Spleen (tissue), 11 donors: ENCODE measurements at regions not wholly inside any gene's neighbourhood (a gene's known extent, or its start where the extent isn't known, plus 50 kb on each side); places are given as distances from the start of the nearest gene placed in this dataset.

Experiments used
- DNase-seq: peaks from one replicate; pipeline ENCODE4 v3.0.0-alpha.2; 2020
- H3K27ac ChIP-seq, 8 donors: fragments of 200-600 bp; sonication (generic) in 7 of 8; 1 replicate in 4 of 8; 2 replicates in 4 of 8; pipeline versions ENCODE4 v1.5.0 to v1.8.0; 2016 to 2021; ENCODE audit warnings: inconsistent platforms in 4 of 8, mild to moderate bottlenecking in 4 of 8, moderate library complexity in 1 of 8
- H3K27me3 ChIP-seq, 7 donors: fragments of 200-600 bp; sonication (generic) in 6 of 7; replicated peaks in 1 of 7; 1 replicate in 4 of 7; 2 replicates in 3 of 7; pipeline versions ENCODE4 v1.5.0 to v1.8.0; 2016 to 2021; ENCODE audit warnings: inconsistent platforms in 3 of 7, mild to moderate bottlenecking in 1 of 7
- H3K36me3 ChIP-seq, 6 donors: fragments of 200-600 bp; sonication (generic) in 5 of 6; 1 replicate in 4 of 6; 2 replicates in 2 of 6; pipeline versions ENCODE4 v1.5.0 to v1.8.0; 2016 to 2021; ENCODE audit warnings: inconsistent platforms in 2 of 6
- H3K4me1 ChIP-seq, 6 donors: fragments of 200-600 bp; sonication (generic) in 5 of 6; 1 replicate in 3 of 6; 2 replicates in 3 of 6; pipeline versions ENCODE4 v1.5.0 to v1.8.0; 2016 to 2021; ENCODE audit warnings: inconsistent platforms in 3 of 6
- H3K4me3 ChIP-seq, 8 donors: fragments of 200-600 bp; sonication (generic) in 7 of 8; 1 replicate in 4 of 8; 2 replicates in 4 of 8; pipeline versions ENCODE4 v1.5.0 to v1.8.0; 2016 to 2021; ENCODE audit warnings: inconsistent platforms in 4 of 8, mild to moderate bottlenecking in 4 of 8, moderate library complexity in 2 of 8
- H3K9me3 ChIP-seq, 8 donors: fragments of 200-600 bp; sonication (generic) in 7 of 8; 1 replicate in 4 of 8; 2 replicates in 4 of 8; pipeline versions ENCODE4 v1.5.0 to v1.8.0; 2016 to 2021; ENCODE audit warnings: inconsistent platforms in 4 of 8
- POLR2A ChIP-seq, 3 donors: fragments of 450-650 bp; IDR thresholded peaks; one replicate each; pipeline ENCODE4 v1.5.1; 2017; ENCODE audit warnings: antibody characterized with exemption in 3 of 3, mild to moderate bottlenecking in 1 of 3
- POLR2AphosphoS5 ChIP-seq, 3 donors: sonication (generic); formaldehyde crosslinking; IDR thresholded peaks; one replicate each; pipeline ENCODE4 v1.5.1; 2017; ENCODE audit warnings: antibody characterized with exemption in 3 of 3
- WGBS, 5 donors: extraction: QIAGEN DNeasy Blood & Tissue Kit in 3 of 5; methylation state at CpG; one replicate each; pipeline versions ENCODE4 v1.1.5 to v1.1.7; 2013 to 2018; 5-methylcytosine and 5-hydroxymethylcytosine counted together
- intact Hi-C: fragments of 100-400 bp; cut with DNase I; formaldehyde crosslinking; loops from one replicate; pipeline ENCODE4 v1.15.0; 2023; ENCODE audit warnings: low total_unique reads
- TF ChIP-seq, protein P1 (sequence below), 11 experiments: fragments of 200-600 bp in 7 of 11; fragments of 450-650 bp in 4 of 11; sonication (generic) in 4 of 11; IDR thresholded peaks in 8 of 11; conservative IDR thresholded peaks in 3 of 11; 1 replicate in 7 of 11; 2 replicates in 4 of 11; pipeline versions ENCODE4 v1.4.0 to v1.8.0; 2016 to 2021; ENCODE audit warnings: antibody characterized with exemption in 11 of 11, inconsistent platforms in 4 of 11, mild to moderate bottlenecking in 1 of 11
- donor health status: healthy with polysubstance abuse.
- donor health status: DM: no; HTN: no; CAD: no; lungs with moderate emphysema.
- donor health status: DM: no; HTN: no; CAD: no.
- donor health status: Bipolar disorder and iron deficiency.
- donor health status: healthy.
- donor health status: DM: no; HTN: no; CAD: no.
- donor health status: DM: yes; HTN: yes; CAD: no.

GRCh38 chr4:17134565-17134964 lies 236.1 kb upstream of the LDB2 start:
- no peak for TF ChIP-seq POLR2A (IDR thresholded peaks at IDR 0.05)
- TF ChIP-seq, protein P1, sequence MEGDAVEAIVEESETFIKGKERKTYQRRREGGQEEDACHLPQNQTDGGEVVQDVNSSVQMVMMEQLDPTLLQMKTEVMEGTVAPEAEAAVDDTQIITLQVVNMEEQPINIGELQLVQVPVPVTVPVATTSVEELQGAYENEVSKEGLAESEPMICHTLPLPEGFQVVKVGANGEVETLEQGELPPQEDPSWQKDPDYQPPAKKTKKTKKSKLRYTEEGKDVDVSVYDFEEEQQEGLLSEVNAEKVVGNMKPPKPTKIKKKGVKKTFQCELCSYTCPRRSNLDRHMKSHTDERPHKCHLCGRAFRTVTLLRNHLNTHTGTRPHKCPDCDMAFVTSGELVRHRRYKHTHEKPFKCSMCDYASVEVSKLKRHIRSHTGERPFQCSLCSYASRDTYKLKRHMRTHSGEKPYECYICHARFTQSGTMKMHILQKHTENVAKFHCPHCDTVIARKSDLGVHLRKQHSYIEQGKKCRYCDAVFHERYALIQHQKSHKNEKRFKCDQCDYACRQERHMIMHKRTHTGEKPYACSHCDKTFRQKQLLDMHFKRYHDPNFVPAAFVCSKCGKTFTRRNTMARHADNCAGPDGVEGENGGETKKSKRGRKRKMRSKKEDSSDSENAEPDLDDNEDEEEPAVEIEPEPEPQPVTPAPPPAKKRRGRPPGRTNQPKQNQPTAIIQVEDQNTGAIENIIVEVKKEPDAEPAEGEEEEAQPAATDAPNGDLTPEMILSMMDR (IDR thresholded peaks at IDR 0.05 in 8 of 11, conservative IDR thresholded peaks at IDR 0.05 in 3 of 11): no peak
- TF ChIP-seq POLR2AphosphoS5 (IDR thresholded peaks at IDR 0.05): no peak
- no peak for DNase-seq
- Histone ChIP-seq H3K9me3 (peaks cover 0 to 29% (median 26%) of the 10 kb centered on the region in 8 donors), H3K4me3 (no peak overlapping the region), H3K27ac (no peak overlapping the region), H3K4me1 (no peaks in the 10 kb centered on the region), H3K27me3 (no peaks in the 10 kb centered on the region), H3K36me3 (no peaks in the 10 kb centered on the region)
- intact Hi-C loops: no loop called here

DNA sequence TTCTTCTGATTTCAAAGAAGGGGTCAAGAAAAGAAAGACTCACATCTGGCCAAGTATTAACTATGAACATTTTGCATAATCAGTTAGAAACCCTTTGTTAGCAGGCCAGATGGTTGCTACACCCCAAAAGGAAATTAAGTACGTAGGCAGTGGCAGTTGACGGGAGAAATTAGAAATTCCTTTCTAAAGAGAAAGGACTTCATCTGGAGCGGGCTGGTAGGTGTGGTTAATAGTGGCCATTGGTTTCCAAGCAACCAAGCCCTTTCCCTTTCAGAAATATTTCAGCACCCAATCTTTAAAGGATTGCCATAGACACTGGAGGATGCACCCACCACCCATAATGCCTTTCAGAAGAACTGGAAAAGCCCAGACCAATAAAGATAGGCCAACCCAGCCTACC lies 235.7 kb upstream of the LDB2 start:
- H3K36me3 ChIP-seq: no peaks in the 10 kb centered on the region
- H3K9me3 ChIP-seq: peaks cover 0 to 25% (median 21%) of the 10 kb centered on the region in 8 donors
- no peak overlapping the region for H3K27ac ChIP-seq
- no peak overlapping the region for H3K4me3 ChIP-seq
- intact Hi-C loops: no loop called here
- no peaks in the 10 kb centered on the region for H3K4me1 ChIP-seq
- no peaks in the 10 kb centered on the region for H3K27me3 ChIP-seq
- DNase-seq: no peak
- WGBS, 5 donors: 74 to 92% (median 85%) methylated on average over 3 of the region's 3 CpGs
- no peak for TF ChIP-seq POLR2AphosphoS5 (IDR thresholded peaks at IDR 0.05)
- no peak for TF ChIP-seq POLR2A (IDR thresholded peaks at IDR 0.05)
- TF ChIP-seq, protein P1 (IDR thresholded peaks at IDR 0.05 in 8 of 11, conservative IDR thresholded peaks at IDR 0.05 in 3 of 11): no peak

GRCh38 chr4:17132226-17132625 lies 233.8 kb upstream of the LDB2 start:
- peaks cover 0 to 6% (median 2%) of the 10 kb centered on the region in 8 donors for H3K9me3 ChIP-seq
- H3K27me3 ChIP-seq: no peaks in the 10 kb centered on the region
- 83 to 91% (median 88%) methylated on average over 2 of the region's 2 CpGs for WGBS, 5 donors
- intact Hi-C loops: no loop called here
- no peaks in the 10 kb centered on the region for H3K36me3 ChIP-seq
- no peak overlapping the region for H3K4me3 ChIP-seq
- no peak overlapping the region for H3K27ac ChIP-seq
- no peak for DNase-seq
- TF ChIP-seq POLR2A (IDR thresholded peaks at IDR 0.05): no peak
- TF ChIP-seq, protein P1 (IDR thresholded peaks at IDR 0.05 in 8 of 11, conservative IDR thresholded peaks at IDR 0.05 in 3 of 11): no peak
- no peak for TF ChIP-seq POLR2AphosphoS5 (IDR thresholded peaks at IDR 0.05)
- no peaks in the 10 kb centered on the region for H3K4me1 ChIP-seq

- intact Hi-C loops: no loop called here
- no peak for TF ChIP-seq POLR2A (IDR thresholded peaks at IDR 0.05)
- no peak for TF ChIP-seq POLR2AphosphoS5 (IDR thresholded peaks at IDR 0.05)
- TF ChIP-seq, protein P1 (IDR thresholded peaks at IDR 0.05 in 8 of 11, conservative IDR thresholded peaks at IDR 0.05 in 3 of 11): no peak
- Histone ChIP-seq H3K4me3 (no peak overlapping the region), H3K9me3 (peaks cover 0 to 9% (median 0%) of the 10 kb centered on the region in 8 donors), H3K27ac (no peak overlapping the region), H3K27me3 (no peaks in the 10 kb centered on the region), H3K4me1 (no peaks in the 10 kb centered on the region), H3K36me3 (no peaks in the 10 kb centered on the region)
- no peak for DNase-seq
- WGBS, 5 donors: 62 to 78% (median 75%) methylated on average over 2 of the region's 2 CpGs
These were observed 229.8 kb upstream of the LDB2 start for GRCh38 chr4:17128268-17128667.
